GM12892 (cell line): ENCODE measurements at regions not wholly inside any gene's neighbourhood (a gene's known extent, or its start where the extent isn't known, plus 50 kb on each side); places are given as distances from the start of the nearest gene placed in this dataset.

ENCODE experiments used
- POLR2A ChIP-seq: IDR thresholded peaks from 2 replicates; pipeline ENCODE4 v1.6.1; 2011; ENCODE audit warnings: low read depth, low read length, control low read depth
- POLR2AphosphoS5 ChIP-seq: IDR thresholded peaks from 2 replicates; pipeline ENCODE4 v1.6.1; 2011; ENCODE audit warnings: low read depth, low read length, control low read depth
- TAF1 ChIP-seq: IDR thresholded peaks from 2 replicates; pipeline ENCODE4 v1.6.1; 2011; ENCODE audit warnings: low read depth, mild to moderate bottlenecking, control low read depth, low read length, borderline replicate concordance

DNA sequence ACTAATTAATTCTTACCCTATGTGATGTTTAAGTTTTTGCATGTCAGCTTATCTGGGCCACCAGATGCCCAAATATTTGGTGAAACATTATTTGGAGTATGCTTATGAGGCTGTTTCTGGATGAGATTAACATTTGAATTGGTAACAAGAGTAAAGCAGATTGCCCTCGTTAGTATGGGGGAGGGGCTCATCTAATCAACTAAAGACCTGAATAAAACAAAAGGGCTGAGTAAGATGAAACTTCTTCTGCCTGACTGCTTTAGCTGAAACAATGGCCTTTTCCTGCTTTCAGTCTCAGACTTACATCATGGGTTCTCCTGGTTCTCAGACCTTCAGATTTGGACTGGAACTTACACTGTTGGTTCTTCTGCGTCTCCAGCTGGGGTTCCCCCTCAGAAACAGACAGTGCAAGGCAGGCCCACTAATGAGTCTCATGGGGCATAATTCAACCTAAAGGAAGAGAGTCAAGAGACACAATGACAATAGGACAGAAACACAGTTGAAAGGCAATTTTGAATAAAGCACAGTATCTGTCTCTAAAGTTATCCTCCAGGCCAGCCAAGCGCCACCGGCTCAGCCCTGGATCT, 288.4 kb downstream of the CAAP1 start:
- TF ChIP-seq POLR2AphosphoS5 (no peak), POLR2A (no peak), TAF1 (no peak)
